Body of pancreas (tissue), 4 donors: ENCODE measurements at regions not wholly inside any gene's neighbourhood (a gene's known extent, or its start where the extent isn't known, plus 50 kb on each side); places are given as distances from the start of the nearest gene placed in this dataset.

Experiments
- ATAC-seq: fragments of 150-250 bp; one replicate; pipeline ENCODE4 v1.9.1; 2016
- DNase-seq, 4 donors: peaks; one replicate each; pipeline ENCODE4 v3.0.0-alpha.2; 2019
- H3K27ac ChIP-seq, 4 donors: fragments of 200-600 bp; sonication (generic); 1 replicate in 3 of 4; 2 replicates in 1 of 4; pipeline versions ENCODE4 v1.5.1 to v1.6.1; 2016 to 2019; ENCODE audit warnings: mild to moderate bottlenecking in 1 of 4, mixed read lengths in 1 of 4, moderate library complexity in 1 of 4
- H3K27me3 ChIP-seq, 2 donors: fragments of 200-600 bp; sonication (generic); one replicate each; pipeline ENCODE4 v1.6.0; 2016; ENCODE audit warnings: mild to moderate bottlenecking in 1 of 2
- H3K36me3 ChIP-seq, 2 donors: fragments of 200-600 bp; sonication (generic); replicated peaks in 1 of 2; 2 replicates each; pipeline ENCODE4 v1.5.1; 2016; ENCODE audit warnings: low read depth in 2 of 2; ENCODE audit not compliant: insufficient read depth in 1 of 2
- H3K4me1 ChIP-seq: fragments of 200-600 bp; sonication (generic); one replicate; pipeline ENCODE4 v1.6.0; 2016
- H3K4me3 ChIP-seq, 2 donors: fragments of 200-600 bp; sonication (generic); 1 replicate in 1 of 2; 2 replicates in 1 of 2; pipeline ENCODE4 v1.5.1; 2016 to 2019
- H3K9me3 ChIP-seq, 3 donors: fragments of 200-600 bp; sonication (generic); 1 replicate in 2 of 3; 2 replicates in 1 of 3; pipeline ENCODE4 v1.5.1; 2016
- POLR2A ChIP-seq, 3 donors: fragments of 450-650 bp; IDR thresholded peaks; one replicate each; pipeline ENCODE4 v1.6.1; 2016; ENCODE audit warnings: antibody characterized with exemption in 3 of 3, mild to moderate bottlenecking in 2 of 3
- WGBS, 2 donors: methylation state at CpG; one replicate each; pipeline ENCODE4 v1.1.5; 2017; 5-methylcytosine and 5-hydroxymethylcytosine counted together
- intact Hi-C: fragments of 100-400 bp; cut with DNase I; formaldehyde crosslinking; loops from one replicate; pipeline ENCODE4 v1.15.1; 2023
- TF ChIP-seq, protein P1 (sequence below), 7 experiments: fragments of 450-650 bp in 4 of 7; fragments of 200-600 bp in 3 of 7; sonication (generic) in 3 of 7; IDR thresholded peaks; one replicate each; pipeline ENCODE4 v1.5.1; 2016 to 2019; ENCODE audit warnings: antibody characterized with exemption in 7 of 7

DNA sequence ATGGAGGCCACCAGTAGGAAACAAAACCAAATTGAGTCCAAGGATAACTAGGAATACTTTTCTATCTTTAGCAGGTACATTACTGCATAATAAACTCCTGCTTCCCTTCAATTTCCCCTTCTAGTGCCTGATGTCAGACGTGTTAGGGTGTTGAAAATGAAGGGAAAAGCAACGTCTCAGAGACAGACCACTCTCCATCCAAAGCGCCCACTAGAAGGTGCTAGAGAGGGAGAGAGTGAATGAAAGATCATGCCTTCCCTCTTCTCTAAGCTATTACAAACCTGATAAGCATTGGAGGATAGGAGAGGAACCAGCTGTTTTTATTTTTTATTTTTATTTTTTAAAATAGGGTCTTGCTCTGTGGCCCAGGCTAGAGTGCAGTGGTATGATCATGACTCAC lies 64.1 kb downstream of the ZNF641 start:
- no peak overlapping the region for H3K27ac ChIP-seq
- TF ChIP-seq, protein P1, sequence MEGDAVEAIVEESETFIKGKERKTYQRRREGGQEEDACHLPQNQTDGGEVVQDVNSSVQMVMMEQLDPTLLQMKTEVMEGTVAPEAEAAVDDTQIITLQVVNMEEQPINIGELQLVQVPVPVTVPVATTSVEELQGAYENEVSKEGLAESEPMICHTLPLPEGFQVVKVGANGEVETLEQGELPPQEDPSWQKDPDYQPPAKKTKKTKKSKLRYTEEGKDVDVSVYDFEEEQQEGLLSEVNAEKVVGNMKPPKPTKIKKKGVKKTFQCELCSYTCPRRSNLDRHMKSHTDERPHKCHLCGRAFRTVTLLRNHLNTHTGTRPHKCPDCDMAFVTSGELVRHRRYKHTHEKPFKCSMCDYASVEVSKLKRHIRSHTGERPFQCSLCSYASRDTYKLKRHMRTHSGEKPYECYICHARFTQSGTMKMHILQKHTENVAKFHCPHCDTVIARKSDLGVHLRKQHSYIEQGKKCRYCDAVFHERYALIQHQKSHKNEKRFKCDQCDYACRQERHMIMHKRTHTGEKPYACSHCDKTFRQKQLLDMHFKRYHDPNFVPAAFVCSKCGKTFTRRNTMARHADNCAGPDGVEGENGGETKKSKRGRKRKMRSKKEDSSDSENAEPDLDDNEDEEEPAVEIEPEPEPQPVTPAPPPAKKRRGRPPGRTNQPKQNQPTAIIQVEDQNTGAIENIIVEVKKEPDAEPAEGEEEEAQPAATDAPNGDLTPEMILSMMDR (IDR thresholded peaks at IDR 0.05), result peak in 4 of 7 experiments; percentile 17 to 38 (median 26)
- no peak for TF ChIP-seq POLR2A (IDR thresholded peaks at IDR 0.05)
- intact Hi-C loops, result no loop called here
- no peak overlapping the region for H3K4me3 ChIP-seq
- H3K36me3 ChIP-seq, result no peaks in the 10 kb centered on the region
- ATAC-seq (no peak), DNase-seq (peak in 1 of 4 donors; percentile 5)
- 8 to 21% methylated on average over 3 of the region's 3 CpGs for WGBS, 2 donors
- H3K9me3 ChIP-seq, result no peaks in the 10 kb centered on the region
- H3K4me1 ChIP-seq, result no peaks in the 10 kb centered on the region
- H3K27me3 ChIP-seq, result no peaks in the 10 kb centered on the region

DNA sequence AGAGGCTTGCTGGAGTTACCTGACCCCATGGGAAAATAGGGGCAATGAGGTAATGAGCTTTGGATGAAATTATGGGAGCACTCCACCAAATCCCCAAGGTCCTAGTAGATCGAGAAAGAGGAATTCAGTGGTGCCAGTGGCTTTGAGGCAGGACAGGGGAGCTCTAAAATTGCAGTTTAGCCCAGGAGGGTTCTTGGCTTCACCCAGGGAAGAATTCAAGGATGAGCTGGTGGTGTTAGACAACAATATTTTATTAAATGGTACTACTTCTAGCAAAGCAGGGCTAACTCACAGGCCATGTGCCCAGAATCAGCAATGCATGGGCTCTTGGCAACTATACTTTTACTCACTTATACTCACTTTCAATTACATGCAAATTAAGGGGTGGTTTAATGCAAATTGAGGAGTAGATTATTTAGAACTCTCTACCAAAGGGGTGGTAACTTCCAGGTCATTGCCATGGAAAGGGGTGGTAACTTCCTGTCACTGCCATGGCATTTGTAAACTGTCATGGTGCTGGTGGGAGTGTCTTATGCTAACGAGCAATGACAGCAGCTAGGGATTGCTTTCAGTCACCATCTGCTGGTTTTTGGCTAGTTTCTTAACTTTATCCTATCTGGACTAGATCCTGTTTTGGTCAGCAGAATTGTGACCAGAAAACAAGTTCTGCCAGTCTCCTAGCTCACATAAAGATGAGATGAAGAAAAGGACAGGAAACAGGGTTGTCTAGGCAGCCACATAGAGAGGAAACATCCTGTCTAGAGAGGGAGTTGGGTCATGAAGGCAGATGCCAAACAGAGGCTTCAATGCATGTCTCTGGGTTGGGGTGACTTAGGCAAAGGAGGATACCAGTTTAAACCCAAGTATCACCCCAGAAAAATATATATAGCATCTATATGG lies 64.7 kb downstream of the ZNF641 start:
- ATAC-seq (no peak), DNase-seq (no peak)
- Histone ChIP-seq H3K27me3 (no peaks in the 10 kb centered on the region), H3K4me1 (no peaks in the 10 kb centered on the region), H3K27ac (no peak overlapping the region), H3K9me3 (no peaks in the 10 kb centered on the region), H3K4me3 (no peak overlapping the region), H3K36me3 (no peaks in the 10 kb centered on the region)
- intact Hi-C loops, result no loop called here
- 52 to 64% methylated on average over 2 of the region's 2 CpGs for WGBS, 2 donors
- TF ChIP-seq POLR2A (IDR thresholded peaks at IDR 0.05), result no peak
- TF ChIP-seq, protein P1 (IDR thresholded peaks at IDR 0.05), result no peak

DNA sequence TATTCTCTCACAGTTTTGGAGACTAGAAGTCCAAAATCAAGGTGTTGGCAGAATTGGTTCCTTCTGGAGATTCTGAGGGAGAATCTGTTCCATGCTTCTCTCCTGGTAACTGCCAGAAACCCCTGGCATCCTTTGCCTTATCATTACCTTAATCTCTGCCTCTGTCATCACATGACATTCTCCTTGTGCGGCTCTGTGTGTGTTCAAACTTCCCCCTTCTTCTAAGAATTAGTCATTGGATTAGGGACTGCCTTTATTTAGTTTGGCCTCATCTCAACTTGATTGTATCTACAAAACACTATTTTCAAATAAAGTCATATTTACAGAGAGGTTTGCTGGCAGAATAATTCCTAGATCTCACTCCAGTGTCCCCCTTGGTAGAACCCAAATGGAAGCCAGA lies 68.9 kb downstream of the ZNF641 start:
- Histone ChIP-seq H3K4me3 (no peak overlapping the region), H3K9me3 (no peaks in the 10 kb centered on the region), H3K27me3 (no peaks in the 10 kb centered on the region), H3K4me1 (peaks cover 8% of the 10 kb centered on the region), H3K27ac (no peak overlapping the region), H3K36me3 (no peaks in the 10 kb centered on the region)
- TF ChIP-seq, protein P1 (IDR thresholded peaks at IDR 0.05), result no peak
- TF ChIP-seq POLR2A (IDR thresholded peaks at IDR 0.05), result no peak
- no peak for ATAC-seq
- no peak for DNase-seq
- intact Hi-C loops, result no loop called here
- WGBS, 2 donors, result 0 to 10% methylated on average over 1 of the region's 1 CpG

DNA sequence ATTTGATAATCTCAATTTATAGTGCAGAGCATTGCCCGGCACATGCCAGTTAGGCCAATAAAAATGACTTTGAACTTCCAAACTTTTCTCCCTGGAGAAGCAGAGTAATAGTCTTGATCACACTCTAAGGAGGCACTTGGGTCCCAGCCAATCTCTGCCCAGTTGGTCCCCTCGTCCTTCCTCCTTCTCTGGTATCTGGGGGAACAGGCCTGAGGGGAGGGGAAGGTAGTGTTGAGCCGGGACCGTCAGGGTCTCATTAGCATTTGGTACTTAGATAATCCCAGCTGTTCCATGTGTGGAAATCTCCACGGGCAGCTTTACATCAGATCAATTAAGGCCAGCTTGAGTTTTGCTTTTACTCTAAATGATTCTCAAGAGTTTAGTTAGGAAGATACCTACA lies 70.1 kb downstream of the ZNF641 start:
- Histone ChIP-seq H3K4me3 (no peak overlapping the region), H3K4me1 (peaks cover 8% of the 10 kb centered on the region), H3K27ac (no peak overlapping the region), H3K27me3 (no peaks in the 10 kb centered on the region), H3K9me3 (no peaks in the 10 kb centered on the region), H3K36me3 (no peaks in the 10 kb centered on the region)
- ATAC-seq (no peak), DNase-seq (no peak)
- WGBS, 2 donors, result 50 to 60% methylated on average over 5 of the region's 5 CpGs
- intact Hi-C loops, result no loop called here
- TF ChIP-seq, protein P1 (IDR thresholded peaks at IDR 0.05), result no peak
- no peak for TF ChIP-seq POLR2A (IDR thresholded peaks at IDR 0.05)

DNA sequence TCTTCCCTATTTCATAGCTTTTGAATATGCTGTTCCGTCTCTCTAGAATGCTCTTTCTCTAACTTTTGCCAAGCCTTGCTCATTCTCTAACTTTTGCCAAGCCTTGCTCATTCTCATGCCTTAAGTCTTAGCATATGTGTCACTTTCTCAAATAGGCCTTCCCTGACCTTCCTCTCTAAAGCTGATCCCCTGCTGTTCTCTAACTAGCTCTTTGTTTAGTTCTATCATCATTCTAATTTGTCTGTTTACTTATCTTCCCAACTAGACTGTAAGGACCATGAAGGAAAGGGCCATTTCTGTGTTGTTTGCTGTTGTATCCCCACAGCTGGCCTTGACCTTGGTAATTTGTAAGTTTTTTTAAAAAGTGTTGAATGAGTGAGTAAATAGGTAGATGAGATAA lies 71.1 kb downstream of the ZNF641 start:
- H3K4me3 ChIP-seq, result no peak overlapping the region
- no peaks in the 10 kb centered on the region for H3K36me3 ChIP-seq
- peaks cover 8% of the 10 kb centered on the region for H3K4me1 ChIP-seq
- DNase-seq (no peak), ATAC-seq (no peak)
- H3K27me3 ChIP-seq, result no peaks in the 10 kb centered on the region
- 82 to 85% methylated on average over 1 of the region's 1 CpG for WGBS, 2 donors
- no peaks in the 10 kb centered on the region for H3K9me3 ChIP-seq
- intact Hi-C loops, result no loop called here
- TF ChIP-seq, protein P1 (IDR thresholded peaks at IDR 0.05), result no peak
- no peak for TF ChIP-seq POLR2A (IDR thresholded peaks at IDR 0.05)
- peak overlapping the region in 1 of 4 donors; percentile 32 for H3K27ac ChIP-seq
